H1 (cell line): ENCODE measurements at regions not wholly inside any gene's neighbourhood (a gene's known extent, or its start where the extent isn't known, plus 50 kb on each side); places are given as distances from the start of the nearest gene placed in this dataset.

ENCODE experiments used
- RAD21 ChIP-seq, 2 experiments: IDR thresholded peaks in 1 of 2; conservative IDR thresholded peaks in 1 of 2; 2 replicates each; pipeline ENCODE4 v1.6.1; 2011; ENCODE audit warnings: low read depth in 2 of 2, low read length in 2 of 2, improper control_type of control experiment in 1 of 2, inconsistent platforms in 1 of 2, mild to moderate bottlenecking in 1 of 2, moderate library complexity in 1 of 2

- no peak for TF ChIP-seq RAD21 (IDR thresholded peaks at IDR 0.05 in 1 of 2, conservative IDR thresholded peaks at IDR 0.05 in 1 of 2; ENCODE audit: low read depth in 2 of 2, low read length in 2 of 2)
Observed at GRCh38 chr4:4599481-4600275, 57.8 kb upstream of the STX18 start (continued).
